ENCODE measurements at regions not wholly inside any gene's neighbourhood (a gene's known extent, or its start where the extent isn't known, plus 50 kb on each side); places are given as distances from the start of the nearest gene placed in this dataset.

GRCh38 chr9:115671963-115672305 lies 481.7 kb upstream of the PAPPA start:
- TF ChIP-seq CTCF (IDR thresholded peaks at IDR 0.05; ENCODE audit: borderline replicate concordance, extremely low read depth, low read length, poor library complexity, severe bottlenecking) = no peak
- no peak for TF ChIP-seq EZH2 (IDR thresholded peaks at IDR 0.05; ENCODE audit: borderline replicate concordance, low read depth, low read length, severe bottlenecking)

All from DND-41 (cell line).